Tibial nerve (tissue), 4 donors: ENCODE measurements at regions not wholly inside any gene's neighbourhood (a gene's known extent, or its start where the extent isn't known, plus 50 kb on each side); places are given as distances from the start of the nearest gene placed in this dataset.

Experiments
- DNase-seq, 2 donors: peaks; one replicate each; pipeline ENCODE4 v3.0.0-alpha.2; 2019; ENCODE audit warnings: low spot score in 2 of 2
- H3K27ac ChIP-seq, 4 donors: fragments of 200-600 bp; sonication (generic) in 3 of 4; one replicate each; pipeline ENCODE4 v1.5.1; 2017 to 2019; ENCODE audit warnings: mild to moderate bottlenecking in 1 of 4
- H3K27me3 ChIP-seq, 2 donors: fragments of 200-600 bp; sonication (generic) in 1 of 2; one replicate each; pipeline versions ENCODE4 v1.5.1 to v1.6.0; 2017 to 2019
- H3K36me3 ChIP-seq, 3 donors: fragments of 200-600 bp; sonication (generic); one replicate each; pipeline ENCODE4 v1.5.1; 2018 to 2019
- H3K4me1 ChIP-seq, 4 donors: fragments of 200-600 bp; sonication (generic) in 3 of 4; one replicate each; pipeline ENCODE4 v1.5.1; 2017 to 2019
- H3K4me3 ChIP-seq, 4 donors: fragments of 200-600 bp; sonication (generic) in 3 of 4; one replicate each; pipeline ENCODE4 v1.5.1; 2017 to 2019; ENCODE audit warnings: mild to moderate bottlenecking in 1 of 4, moderate library complexity in 1 of 4
- H3K9me3 ChIP-seq, 4 donors: fragments of 200-600 bp; sonication (generic) in 3 of 4; one replicate each; pipeline ENCODE4 v1.5.1; 2017 to 2019
- CTCF ChIP-seq, 5 experiments: fragments of 200-600 bp in 3 of 5; fragments of 450-650 bp in 2 of 5; sonication (generic) in 3 of 5; IDR thresholded peaks; one replicate each; pipeline ENCODE4 v1.5.1; 2016 to 2019; ENCODE audit warnings: antibody characterized with exemption in 5 of 5, mild to moderate bottlenecking in 3 of 5, moderate library complexity in 2 of 5
- EP300 ChIP-seq, 2 donors: sonication (generic); formaldehyde crosslinking; IDR thresholded peaks; one replicate each; pipeline ENCODE4 v1.6.1; 2017; ENCODE audit warnings: antibody characterized with exemption in 2 of 2, mild to moderate bottlenecking in 1 of 2
- POLR2A ChIP-seq, 2 donors: fragments of 450-650 bp; IDR thresholded peaks; one replicate each; pipeline ENCODE4 v1.6.1; 2017; ENCODE audit warnings: antibody characterized with exemption in 2 of 2, mild to moderate bottlenecking in 2 of 2, moderate library complexity in 2 of 2
- WGBS, 2 donors: methylation state at CpG; one replicate each; pipeline ENCODE4 v1.1.5; 2018; 5-methylcytosine and 5-hydroxymethylcytosine counted together

GRCh38 chr1:4970532-4970931, 316.1 kb downstream of the AJAP1 start:
- H3K4me1 ChIP-seq, result no peaks in the 10 kb centered on the region
- TF ChIP-seq CTCF (IDR thresholded peaks at IDR 0.05) (no peak), POLR2A (IDR thresholded peaks at IDR 0.05) (no peak), EP300 (IDR thresholded peaks at IDR 0.05) (no peak)
- WGBS, 2 donors, result 44 to 50% methylated on average over 3 of the region's 3 CpGs
- no peak overlapping the region for H3K27ac ChIP-seq
- DNase-seq, result no peak
- H3K36me3 ChIP-seq, result no peaks in the 10 kb centered on the region
- no peak overlapping the region for H3K4me3 ChIP-seq
- H3K27me3 ChIP-seq, result no peaks in the 10 kb centered on the region
- H3K9me3 ChIP-seq, result no peaks in the 10 kb centered on the region

GRCh38 chr1:4969556-4970129, 315.2 kb downstream of the AJAP1 start:
- no peaks in the 10 kb centered on the region for H3K4me1 ChIP-seq
- WGBS, 2 donors, result 89% methylated on average over 4 of the region's 4 CpGs
- no peak for DNase-seq
- no peak overlapping the region for H3K4me3 ChIP-seq
- no peaks in the 10 kb centered on the region for H3K9me3 ChIP-seq
- no peaks in the 10 kb centered on the region for H3K27me3 ChIP-seq
- H3K36me3 ChIP-seq, result no peaks in the 10 kb centered on the region
- H3K27ac ChIP-seq, result no peak overlapping the region
- no peak for TF ChIP-seq EP300 (IDR thresholded peaks at IDR 0.05)
- TF ChIP-seq CTCF (IDR thresholded peaks at IDR 0.05), result no peak
- TF ChIP-seq POLR2A (IDR thresholded peaks at IDR 0.05), result no peak

GRCh38 chr1:4965346-4966075, 311.1 kb downstream of the AJAP1 start:
- DNase-seq, result no peak
- Histone ChIP-seq H3K4me1 (no peaks in the 10 kb centered on the region), H3K36me3 (no peaks in the 10 kb centered on the region), H3K4me3 (no peak overlapping the region), H3K27ac (no peak overlapping the region), H3K9me3 (no peaks in the 10 kb centered on the region), H3K27me3 (no peaks in the 10 kb centered on the region)
- no peak for TF ChIP-seq EP300 (IDR thresholded peaks at IDR 0.05)
- TF ChIP-seq POLR2A (IDR thresholded peaks at IDR 0.05), result no peak
- TF ChIP-seq CTCF (IDR thresholded peaks at IDR 0.05), result no peak
- WGBS, 2 donors, result 25 to 29% methylated on average over 5 of the region's 5 CpGs

GRCh38 chr1:4964634-4965345, 310.4 kb downstream of the AJAP1 start:
- TF ChIP-seq CTCF (IDR thresholded peaks at IDR 0.05), result no peak
- no peaks in the 10 kb centered on the region for H3K36me3 ChIP-seq
- no peaks in the 10 kb centered on the region for H3K9me3 ChIP-seq
- H3K27ac ChIP-seq, result no peak overlapping the region
- H3K27me3 ChIP-seq, result no peaks in the 10 kb centered on the region
- no peak overlapping the region for H3K4me3 ChIP-seq
- 71 to 74% methylated on average over 13 of the region's 13 CpGs for WGBS, 2 donors
- H3K4me1 ChIP-seq, result no peaks in the 10 kb centered on the region
- DNase-seq, result no peak

GRCh38 chr1:4963251-4963650, 308.8 kb downstream of the AJAP1 start:
- no peak for TF ChIP-seq CTCF (IDR thresholded peaks at IDR 0.05)
- no peak for TF ChIP-seq EP300 (IDR thresholded peaks at IDR 0.05)
- no peak for TF ChIP-seq POLR2A (IDR thresholded peaks at IDR 0.05)
- WGBS, 2 donors, result 85 to 88% methylated on average over 8 of the region's 8 CpGs
- H3K9me3 ChIP-seq, result no peaks in the 10 kb centered on the region
- H3K4me1 ChIP-seq, result no peaks in the 10 kb centered on the region
- no peak overlapping the region for H3K4me3 ChIP-seq
- H3K27me3 ChIP-seq, result no peaks in the 10 kb centered on the region
- no peak overlapping the region for H3K27ac ChIP-seq
- H3K36me3 ChIP-seq, result no peaks in the 10 kb centered on the region
- DNase-seq, result no peak
